PC-3 (cell line): ENCODE measurements at regions not wholly inside any gene's neighbourhood (a gene's known extent, or its start where the extent isn't known, plus 50 kb on each side); places are given as distances from the start of the nearest gene placed in this dataset.

Source experiments
- CTCF ChIP-seq: fragments of 300-600 bp; sonication (generic); conservative IDR thresholded peaks from 2 replicates; pipeline ENCODE4 v1.5.1; 2017; ENCODE audit warnings: antibody characterized with exemption, low read depth, mild to moderate bottlenecking, low read length
- EZH2 ChIP-seq: fragments of 300-600 bp; sonication (generic); IDR thresholded peaks from one replicate; pipeline ENCODE4 v1.6.1; 2017; ENCODE audit warnings: antibody characterized with exemption, mild to moderate bottlenecking, low read length; ENCODE audit not compliant: unreplicated experiment

DNA sequence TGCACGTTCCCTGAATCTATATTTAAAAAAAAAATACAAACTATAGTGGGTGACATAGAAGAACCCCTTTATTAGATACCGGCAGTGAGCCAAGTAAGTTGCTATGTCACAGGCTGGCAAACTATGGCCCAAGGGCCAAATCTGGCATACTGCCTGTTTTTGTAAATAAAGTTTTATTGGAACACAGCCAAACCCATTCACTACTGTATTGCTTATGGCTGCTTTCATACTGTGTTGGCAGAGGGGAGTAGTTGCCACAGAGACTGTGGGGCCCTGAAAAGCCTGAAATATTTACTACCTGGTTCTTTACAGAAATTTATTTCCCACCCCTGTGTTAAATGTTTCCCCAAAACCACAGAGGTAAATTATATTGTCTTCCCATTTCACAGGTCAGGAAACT lies 71.2 kb upstream of the EGFL6 start:
- TF ChIP-seq CTCF (no peak), EZH2 (no peak)
